Fibroblast of mammary gland (primary cell): ENCODE measurements at regions not wholly inside any gene's neighbourhood (a gene's known extent, or its start where the extent isn't known, plus 50 kb on each side); places are given as distances from the start of the nearest gene placed in this dataset.
A peak's percentile ranks its signal among the peaks of the same experiment; 100 is the strongest.

Experiments
- DNase-seq: peaks from one replicate; pipeline ENCODE4 v3.0.0-alpha.2; 2010; ENCODE audit warnings: low read depth
- H3K4me3 ChIP-seq: 2 replicates; pipeline ENCODE4 v1.5.1; 2011; ENCODE audit warnings: low read depth, mild to moderate bottlenecking, low read length, moderate library complexity; ENCODE audit not compliant: control insufficient read depth
- TF ChIP-seq, protein P1 (sequence below): conservative IDR thresholded peaks from 2 replicates; pipeline ENCODE4 v1.5.1; 2011; ENCODE audit warnings: low read depth, low read length, inconsistent platforms; ENCODE audit not compliant: control insufficient read depth, insufficient read depth

DNA sequence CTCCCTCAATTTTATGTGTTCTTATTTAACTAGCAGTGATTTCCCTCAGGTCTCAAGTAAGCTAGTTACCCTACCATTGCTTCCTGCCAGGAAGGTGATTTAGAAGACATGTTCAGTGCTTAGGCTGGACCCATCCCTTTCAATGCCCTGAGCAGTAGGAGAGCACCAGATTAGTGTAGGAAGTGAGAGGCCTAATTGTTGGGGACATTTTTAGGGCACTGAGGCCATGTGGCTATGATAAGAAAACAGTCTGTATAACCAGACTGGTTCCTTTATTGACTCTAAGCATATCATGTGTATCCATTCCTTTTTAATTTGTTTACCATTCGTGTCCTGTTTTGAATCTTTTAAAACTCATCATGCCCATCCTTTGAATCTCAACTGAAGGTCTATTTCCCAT lies 312.3 kb upstream of the PRR16 start:
- no peak for DNase-seq
- no peak overlapping the region for H3K4me3 ChIP-seq
- TF ChIP-seq, protein P1, sequence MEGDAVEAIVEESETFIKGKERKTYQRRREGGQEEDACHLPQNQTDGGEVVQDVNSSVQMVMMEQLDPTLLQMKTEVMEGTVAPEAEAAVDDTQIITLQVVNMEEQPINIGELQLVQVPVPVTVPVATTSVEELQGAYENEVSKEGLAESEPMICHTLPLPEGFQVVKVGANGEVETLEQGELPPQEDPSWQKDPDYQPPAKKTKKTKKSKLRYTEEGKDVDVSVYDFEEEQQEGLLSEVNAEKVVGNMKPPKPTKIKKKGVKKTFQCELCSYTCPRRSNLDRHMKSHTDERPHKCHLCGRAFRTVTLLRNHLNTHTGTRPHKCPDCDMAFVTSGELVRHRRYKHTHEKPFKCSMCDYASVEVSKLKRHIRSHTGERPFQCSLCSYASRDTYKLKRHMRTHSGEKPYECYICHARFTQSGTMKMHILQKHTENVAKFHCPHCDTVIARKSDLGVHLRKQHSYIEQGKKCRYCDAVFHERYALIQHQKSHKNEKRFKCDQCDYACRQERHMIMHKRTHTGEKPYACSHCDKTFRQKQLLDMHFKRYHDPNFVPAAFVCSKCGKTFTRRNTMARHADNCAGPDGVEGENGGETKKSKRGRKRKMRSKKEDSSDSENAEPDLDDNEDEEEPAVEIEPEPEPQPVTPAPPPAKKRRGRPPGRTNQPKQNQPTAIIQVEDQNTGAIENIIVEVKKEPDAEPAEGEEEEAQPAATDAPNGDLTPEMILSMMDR: no peak

DNA sequence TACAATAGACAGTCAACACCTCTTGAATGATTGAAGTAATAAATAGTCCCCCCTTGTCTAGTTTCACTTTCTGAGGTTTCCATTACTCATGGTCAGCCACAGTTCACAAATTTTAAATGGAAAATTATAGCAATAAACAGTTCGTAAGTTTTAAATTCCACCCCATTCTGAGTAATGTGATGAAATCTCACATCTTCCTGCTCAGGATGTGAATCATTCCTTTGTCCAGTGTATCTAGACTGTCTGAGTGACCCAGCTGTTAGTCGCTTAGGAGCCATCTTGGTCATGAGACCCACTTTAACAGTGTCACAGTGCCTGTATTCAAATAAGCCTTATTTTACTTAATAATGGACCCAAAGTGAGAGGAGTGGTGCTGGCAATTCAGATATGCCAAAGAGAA lies 311.6 kb upstream of the PRR16 start:
- no peak overlapping the region for H3K4me3 ChIP-seq
- TF ChIP-seq, protein P1: no peak
- peak; percentile 90 for DNase-seq

GRCh38 chr5:120152931-120153330 lies 311.2 kb upstream of the PRR16 start:
- no peak overlapping the region for H3K4me3 ChIP-seq
- DNase-seq: no peak
- TF ChIP-seq, protein P1: no peak

DNA sequence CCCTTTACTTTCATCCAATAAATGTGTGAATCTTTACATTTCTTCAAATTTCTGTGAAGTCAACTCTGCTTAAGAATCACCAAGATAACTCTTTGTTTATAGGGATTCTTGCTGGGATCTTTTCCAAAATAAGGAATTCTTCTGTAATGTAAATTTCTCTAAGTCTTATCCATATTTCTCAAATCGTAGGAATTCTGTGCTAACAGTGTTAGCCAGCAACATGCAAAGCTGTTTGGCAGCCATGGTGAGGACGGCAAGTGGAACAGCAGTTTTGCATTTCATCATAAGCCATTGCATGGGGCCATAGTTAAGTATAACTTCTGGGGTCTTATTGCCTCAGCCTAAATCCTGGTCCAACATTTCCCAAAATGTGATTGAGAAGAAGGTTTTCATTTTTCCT lies 310.5 kb upstream of the PRR16 start:
- TF ChIP-seq, protein P1: no peak
- DNase-seq: no peak

DNA sequence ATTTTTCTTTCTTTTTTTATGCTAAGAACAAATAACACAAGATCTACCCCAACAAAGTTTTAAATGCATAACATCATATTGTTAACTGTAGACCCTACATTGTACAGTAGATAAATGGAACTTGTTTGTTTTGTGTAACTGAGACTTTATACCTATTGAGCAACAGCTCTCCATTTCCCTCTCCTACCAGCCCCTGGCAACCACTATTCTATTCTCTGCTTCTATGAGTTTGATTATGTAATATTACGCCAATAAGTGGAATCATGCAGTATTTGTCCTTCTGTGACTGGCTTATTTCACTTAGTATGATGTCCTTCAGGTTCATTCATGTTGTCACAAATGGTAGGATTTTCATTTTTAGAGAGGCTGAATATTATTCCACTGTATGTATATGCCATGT lies 308.2 kb upstream of the PRR16 start:
- TF ChIP-seq, protein P1: no peak
- no peak for DNase-seq

More for the DNA sequence above, 310.5 kb upstream of the PRR16 start:
- no peak overlapping the region for H3K4me3 ChIP-seq

GRCh38 chr5:120158211-120158610 lies 305.9 kb upstream of the PRR16 start:
- TF ChIP-seq, protein P1: no peak
- peak; percentile 34 for DNase-seq
- no peak overlapping the region for H3K4me3 ChIP-seq

More for the DNA sequence above, 308.2 kb upstream of the PRR16 start:
- no peak overlapping the region for H3K4me3 ChIP-seq

- DNase-seq: no peak
- no peak overlapping the region for H3K4me3 ChIP-seq
- TF ChIP-seq, protein P1: no peak
Measured at GRCh38 chr5:120159155-120159554, 304.9 kb upstream of the PRR16 start.
